Suppressor macrophage (primary cell): ENCODE measurements at regions not wholly inside any gene's neighbourhood (a gene's known extent, or its start where the extent isn't known, plus 50 kb on each side); places are given as distances from the start of the nearest gene placed in this dataset.
"Not testable (repeated sequence)": the region's sequence is repeated elsewhere in the genome, so short reads cannot be mapped to it uniquely, and the experiment has no call there.

Source experiments
- DNase-seq, 4 experiments: peaks; one replicate each; pipeline ENCODE4 v3.0.0-alpha.2; 2020 to 2022

- DNase-seq: no peak
Measured at GRCh38 chr7:136530831-136531230, 337.6 kb upstream of the CHRM2 start.

DNA sequence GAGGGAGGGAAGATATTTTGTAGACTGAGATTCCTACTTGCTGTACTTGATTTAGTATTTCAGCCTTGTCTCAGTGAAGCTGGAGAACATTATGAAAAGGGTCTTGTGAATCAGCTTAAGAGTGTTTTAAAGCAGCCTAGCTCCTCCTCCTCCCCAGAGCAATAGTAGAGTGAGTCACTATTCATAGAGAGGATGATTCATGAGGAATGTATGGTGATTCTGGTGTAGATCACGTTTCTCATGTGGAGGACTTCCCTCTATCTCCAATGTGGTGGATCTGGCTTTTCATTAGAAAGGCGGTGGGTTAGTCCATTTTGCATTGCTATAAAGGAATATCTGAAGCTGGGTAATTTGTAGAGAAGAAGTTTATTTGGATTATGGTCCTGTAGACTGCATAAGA lies 340.1 kb upstream of the CHRM2 start:
- DNase-seq: no peak

- DNase-seq: no peak
Measured at GRCh38 chr7:136527554-136527953, 340.9 kb upstream of the CHRM2 start.

DNA sequence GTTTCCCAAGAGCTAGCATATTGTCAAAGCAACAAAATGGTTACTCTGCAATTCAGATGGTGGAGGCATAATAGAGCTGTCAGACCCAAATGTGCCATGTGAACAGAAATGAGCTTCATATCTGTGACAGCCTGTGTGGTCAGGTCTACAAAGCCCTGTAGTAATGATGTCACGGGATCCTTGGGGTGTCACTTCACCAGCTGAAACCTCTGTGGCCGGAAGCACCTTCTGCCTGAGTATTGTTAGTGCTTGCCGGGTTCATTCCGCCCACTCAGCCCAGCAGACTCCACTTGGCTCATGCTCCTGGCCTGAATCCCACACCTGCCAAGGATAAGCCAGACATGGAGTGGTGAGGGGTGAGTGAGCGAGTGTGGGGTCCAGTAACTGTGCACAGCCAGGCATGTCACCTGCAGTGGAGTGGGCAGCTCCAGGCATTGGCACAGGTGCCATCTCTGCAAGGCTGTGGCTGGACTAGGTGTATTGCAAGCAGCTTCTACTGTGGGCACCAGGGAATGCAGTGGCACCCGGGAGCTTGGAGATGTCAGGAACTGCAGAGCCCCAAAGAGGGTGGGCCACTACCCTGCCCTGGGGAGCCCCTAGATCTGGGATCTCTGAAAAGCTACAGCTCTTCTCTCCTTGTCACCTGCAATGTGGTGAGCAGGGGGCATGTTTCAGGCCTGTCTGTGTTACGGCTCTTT lies 341.9 kb upstream of the CHRM2 start:
- DNase-seq: no peak

GRCh38 chr7:136523571-136523970 lies 344.9 kb upstream of the CHRM2 start:
- no peak for DNase-seq

- no peak for DNase-seq
Measured at GRCh38 chr7:136517971-136518370, 350.5 kb upstream of the CHRM2 start.

GRCh38 chr7:136514776-136515175 lies 353.7 kb upstream of the CHRM2 start:
- DNase-seq: no peak

- no peak for DNase-seq
Measured at GRCh38 chr7:136513744-136514143, 354.7 kb upstream of the CHRM2 start.

DNA sequence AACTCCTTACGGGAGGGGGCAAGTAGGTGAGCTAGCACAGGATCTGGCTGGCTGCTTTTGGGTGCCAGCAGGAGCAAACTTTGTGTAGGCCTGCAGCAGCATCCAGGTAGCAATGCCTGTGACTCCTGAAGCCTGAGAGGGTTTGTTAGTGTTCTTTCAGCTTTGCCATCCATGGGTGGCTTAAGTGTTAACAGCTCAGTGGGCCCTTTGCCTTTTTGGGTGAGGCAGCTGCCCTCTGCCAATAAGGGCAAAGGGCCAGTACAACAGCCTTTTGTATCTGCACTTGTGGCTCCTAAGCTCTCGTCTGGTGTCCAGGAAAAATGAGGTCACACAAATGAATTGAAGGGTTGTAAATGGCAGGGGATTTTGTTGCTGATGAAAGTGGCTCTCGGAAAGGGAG lies 359.0 kb upstream of the CHRM2 start:
- DNase-seq: no peak

GRCh38 chr7:136502162-136502561 lies 366.3 kb upstream of the CHRM2 start:
- no peak for DNase-seq

DNA sequence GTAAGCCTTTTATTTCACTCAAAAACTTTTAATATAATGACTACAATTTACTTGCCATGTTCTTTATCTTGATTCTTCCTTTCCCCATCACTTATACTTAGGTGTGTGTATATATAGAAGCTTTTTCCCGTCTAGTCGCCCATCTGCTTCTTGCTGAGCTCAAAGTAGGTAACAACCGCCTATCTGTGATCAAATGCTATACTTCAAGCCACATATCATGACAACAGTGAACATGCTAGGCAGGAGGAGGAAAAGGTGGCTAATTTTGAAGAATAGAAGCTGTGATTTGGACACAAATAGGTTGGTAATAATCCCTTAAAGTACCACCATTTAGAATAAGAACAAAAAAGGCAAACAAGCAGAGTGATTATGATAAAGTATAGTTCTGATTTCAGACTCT lies 367.3 kb upstream of the CHRM2 start:
- no peak for DNase-seq

- DNase-seq: no peak
Measured at GRCh38 chr7:136496551-136496950, 371.9 kb upstream of the CHRM2 start.

DNA sequence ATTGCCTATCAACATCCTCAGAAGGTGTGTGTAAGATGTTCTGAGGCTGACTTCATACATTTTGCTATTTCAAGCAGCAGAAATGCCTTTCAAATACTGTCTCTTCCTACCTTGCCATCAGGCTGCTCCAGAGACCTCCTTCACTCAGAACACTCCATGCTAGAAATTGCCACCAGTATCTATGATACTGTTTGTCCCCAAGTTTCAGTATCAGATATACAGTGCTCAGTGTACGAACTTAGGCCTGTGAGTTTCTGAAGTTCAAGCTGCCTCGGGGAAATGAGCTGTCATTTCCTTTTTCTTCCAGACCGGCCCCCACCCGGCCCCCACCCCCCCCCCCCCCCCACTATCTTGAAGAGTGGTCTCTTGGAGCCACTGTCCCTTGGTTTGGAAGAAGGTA lies 373.4 kb upstream of the CHRM2 start:
- no peak for DNase-seq

GRCh38 chr7:136492366-136492765 lies 376.1 kb upstream of the CHRM2 start:
- no peak for DNase-seq

DNA sequence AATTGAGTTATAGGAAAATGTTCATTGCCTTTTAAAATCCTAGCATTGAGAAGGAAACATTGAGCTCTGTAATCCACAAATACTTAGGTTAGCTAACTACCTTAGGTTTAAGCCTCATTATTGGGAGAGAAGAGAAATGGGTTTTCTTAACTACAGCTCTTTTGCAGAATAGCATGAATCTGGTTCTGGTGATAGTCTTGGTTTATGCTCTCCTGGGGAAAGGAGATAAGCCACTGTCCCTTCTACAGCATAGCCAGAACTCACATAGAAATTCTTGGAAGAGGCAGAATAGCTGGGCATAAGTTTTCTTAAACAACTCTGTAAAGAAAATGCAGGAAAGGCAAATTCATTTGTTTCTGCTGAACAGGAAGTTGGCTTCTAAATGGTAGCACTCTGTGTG lies 378.6 kb upstream of the CHRM2 start:
- no peak for DNase-seq

- no peak for DNase-seq
Measured at GRCh38 chr7:136480901-136481300, 387.6 kb upstream of the CHRM2 start.

DNA sequence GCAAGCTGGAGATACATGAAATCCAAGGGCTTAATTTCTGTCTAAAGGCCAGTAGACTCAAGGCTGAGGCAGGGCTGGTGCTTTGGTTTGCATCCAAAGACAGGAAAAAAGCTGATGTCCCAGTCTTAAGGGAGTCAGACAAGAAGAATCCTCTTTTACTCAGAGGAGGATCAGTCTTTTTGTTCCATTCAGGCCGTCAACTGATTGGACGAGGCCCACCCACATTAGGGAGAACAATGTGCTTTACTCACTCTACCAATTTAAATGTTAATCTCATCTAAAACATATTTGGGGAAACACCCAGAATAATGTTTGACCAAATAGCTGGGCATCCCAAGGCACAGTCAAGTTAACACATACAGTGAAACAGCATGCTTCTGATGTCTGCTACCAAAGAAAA lies 388.5 kb upstream of the CHRM2 start:
- no peak for DNase-seq

DNA sequence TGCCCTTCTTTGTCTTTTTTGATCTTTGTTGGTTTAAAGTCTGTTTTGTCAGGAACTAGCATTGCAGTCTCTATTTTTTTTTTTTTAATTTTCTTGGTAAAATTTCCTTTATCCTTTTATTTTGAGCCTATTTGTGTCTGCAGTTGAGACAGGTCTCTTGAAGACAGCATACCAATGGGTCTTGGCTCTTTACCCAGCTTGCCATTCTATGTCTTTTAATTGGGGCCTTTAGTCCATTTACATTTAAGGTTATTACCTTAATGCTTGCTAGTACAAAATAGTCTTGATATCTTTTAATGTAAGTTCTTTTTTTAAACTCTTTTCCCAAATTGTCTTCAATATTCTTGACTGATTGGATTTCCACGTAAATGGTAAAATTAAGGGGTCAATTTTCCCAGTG lies 398.3 kb upstream of the CHRM2 start:
- DNase-seq: no peak

DNA sequence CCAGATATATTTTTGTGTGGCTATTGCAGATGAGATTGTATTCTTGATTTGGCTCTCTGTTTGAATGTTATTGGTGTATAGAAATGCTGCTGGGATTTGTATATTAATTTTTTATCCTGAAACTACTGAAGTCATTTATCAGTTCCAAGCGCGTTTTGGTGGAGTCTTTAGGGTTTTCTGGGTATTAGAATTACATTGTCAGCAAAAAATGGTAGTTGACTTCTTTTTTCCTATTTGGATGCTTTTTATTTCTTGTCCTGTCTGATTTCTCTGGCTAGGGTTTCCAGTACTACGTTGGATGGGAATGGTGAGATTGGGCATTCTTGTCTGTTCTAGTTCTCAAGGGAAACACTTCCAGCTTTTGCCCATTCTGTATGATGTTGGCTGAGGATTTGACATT lies 415.5 kb upstream of the CHRM2 start:
- no peak for DNase-seq

- DNase-seq: no peak
Measured at GRCh38 chr7:136446751-136447150, 421.7 kb upstream of the CHRM2 start.

DNA sequence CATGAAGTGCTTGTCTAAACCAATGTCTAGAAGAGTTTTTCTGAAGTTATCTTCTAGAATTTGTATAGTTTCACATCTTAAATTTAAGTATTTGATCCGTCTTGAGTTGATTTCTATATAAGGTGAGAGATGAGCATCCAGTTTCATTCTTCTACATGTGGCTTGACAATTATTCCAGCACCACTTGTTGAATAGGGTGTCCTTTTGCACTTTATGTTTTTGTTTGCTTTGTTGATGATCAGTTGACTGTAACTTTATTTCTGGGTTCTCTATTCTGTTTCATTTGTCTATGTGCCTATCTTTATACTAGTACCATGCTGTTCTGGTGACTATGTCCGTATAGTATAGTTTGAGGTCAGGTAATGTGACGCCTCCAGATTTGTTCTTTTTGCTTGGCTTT lies 426.6 kb upstream of the CHRM2 start:
- DNase-seq: no peak

DNA sequence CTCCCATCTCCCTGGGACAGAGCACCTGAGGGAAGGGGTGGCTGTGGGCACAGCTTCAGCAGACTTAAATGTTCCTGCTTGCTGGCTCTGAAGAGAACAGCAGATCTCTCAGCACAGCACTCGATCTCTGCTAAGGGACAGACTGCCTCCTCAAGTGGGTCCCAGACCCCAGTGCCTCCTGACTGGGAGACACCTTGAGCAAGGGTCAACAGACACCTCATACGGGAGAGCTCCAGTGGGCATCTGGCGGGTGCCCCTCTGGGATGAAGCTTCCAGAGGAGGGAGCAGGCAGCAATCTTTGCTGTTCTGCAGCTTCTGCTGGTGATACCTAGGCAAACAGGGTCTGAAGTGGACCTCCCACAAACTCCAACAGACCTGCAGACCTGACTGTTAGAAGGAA lies 436.7 kb upstream of the CHRM2 start:
- not testable (repeated sequence) for DNase-seq

DNA sequence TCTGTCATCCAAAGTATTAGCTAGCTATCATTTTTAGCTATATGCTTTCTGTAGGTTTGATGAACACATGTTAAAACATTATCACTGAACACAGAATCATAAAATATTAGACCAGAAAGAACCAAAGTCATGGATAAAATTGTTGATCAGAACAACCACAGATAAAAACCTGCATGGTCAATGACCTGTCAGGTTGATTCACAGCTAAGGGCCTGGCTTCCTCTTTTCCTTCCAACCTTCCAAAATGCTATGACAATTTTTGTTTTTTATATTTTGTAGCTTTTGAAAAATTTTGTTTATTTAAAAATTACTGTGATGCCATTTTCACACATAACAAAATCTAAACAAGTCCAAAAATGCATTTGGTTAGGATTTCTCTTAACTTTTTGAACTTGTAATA lies 444.4 kb upstream of the CHRM2 start:
- DNase-seq: no peak

DNA sequence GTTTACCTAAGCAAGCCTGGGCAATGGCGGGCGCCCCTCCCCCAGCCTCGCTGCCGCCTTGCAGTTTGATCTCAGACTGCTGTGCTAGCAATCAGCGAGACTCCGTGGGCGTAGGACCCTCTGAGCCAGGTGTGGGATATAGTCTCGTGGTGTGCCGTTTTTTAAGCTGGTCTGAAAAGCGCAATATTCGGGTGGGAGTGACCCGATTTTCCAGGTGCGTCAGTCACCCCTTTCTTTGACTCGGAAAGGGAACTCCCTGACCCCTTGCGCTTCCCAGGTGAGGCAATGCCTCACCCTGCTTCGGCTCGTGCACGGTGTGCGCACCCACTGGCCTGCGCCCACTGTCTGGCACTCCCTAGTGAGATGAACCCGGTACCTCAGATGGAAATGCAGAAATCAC lies 442.6 kb upstream of the MTPN start:
- DNase-seq: not testable (repeated sequence)

DNA sequence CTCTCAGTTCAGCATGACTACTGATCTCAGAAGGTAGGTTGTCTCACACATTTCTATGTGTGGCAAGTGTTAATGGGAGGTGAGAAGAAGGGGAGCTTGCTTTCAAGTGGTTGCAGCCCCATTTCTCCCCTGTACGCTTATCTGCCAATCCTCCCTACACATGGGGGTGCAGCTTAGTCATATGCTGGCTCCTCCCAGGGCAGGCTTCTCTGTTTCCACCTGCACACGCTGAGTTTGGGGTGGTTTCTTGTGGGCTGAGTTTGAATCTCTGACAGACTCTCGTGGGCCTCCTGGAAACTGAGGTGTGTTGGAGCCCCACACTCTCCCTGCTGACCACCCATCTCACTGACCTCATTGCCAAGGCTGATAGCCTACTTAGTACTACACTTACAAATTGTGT lies 435.8 kb upstream of the MTPN start:
- DNase-seq: no peak
